Hepatocyte (in vitro differentiated cells): ENCODE measurements at regions not wholly inside any gene's neighbourhood (a gene's known extent, or its start where the extent isn't known, plus 50 kb on each side); places are given as distances from the start of the nearest gene placed in this dataset.

Experiments
- EZH2 ChIP-seq: fragments of 200-600 bp; sonication (generic); IDR thresholded peaks from 2 replicates; pipeline ENCODE4 v1.6.1; 2016; ENCODE audit warnings: antibody characterized with exemption, mild to moderate bottlenecking, borderline replicate concordance
- TF ChIP-seq, protein P1 (sequence below): fragments of 200-600 bp; sonication (generic); IDR thresholded peaks from 2 replicates; pipeline ENCODE4 v1.5.1; 2016; ENCODE audit warnings: antibody characterized with exemption, mild to moderate bottlenecking; ENCODE audit not compliant: poor library complexity

DNA sequence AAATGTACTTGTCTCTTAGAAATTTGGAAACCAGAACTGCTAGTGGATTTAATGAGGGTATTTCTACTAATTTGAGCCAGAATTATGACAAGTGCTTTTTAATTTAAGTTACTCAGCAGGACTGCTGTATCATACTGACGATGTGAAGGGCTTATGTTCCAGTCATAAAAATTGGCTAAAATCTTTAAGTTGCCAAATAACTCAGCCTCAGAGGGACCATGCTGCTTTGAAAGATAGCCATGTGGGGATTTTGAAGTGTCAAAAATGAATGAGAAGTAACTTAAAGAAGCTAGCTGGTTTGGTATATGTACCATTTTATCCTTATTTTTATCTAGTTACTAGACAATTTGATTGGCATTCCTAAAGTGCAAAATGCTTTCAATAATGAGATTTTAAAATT lies 545.0 kb downstream of the DIPK2A start:
- no peak for TF ChIP-seq EZH2
- TF ChIP-seq, protein P1, sequence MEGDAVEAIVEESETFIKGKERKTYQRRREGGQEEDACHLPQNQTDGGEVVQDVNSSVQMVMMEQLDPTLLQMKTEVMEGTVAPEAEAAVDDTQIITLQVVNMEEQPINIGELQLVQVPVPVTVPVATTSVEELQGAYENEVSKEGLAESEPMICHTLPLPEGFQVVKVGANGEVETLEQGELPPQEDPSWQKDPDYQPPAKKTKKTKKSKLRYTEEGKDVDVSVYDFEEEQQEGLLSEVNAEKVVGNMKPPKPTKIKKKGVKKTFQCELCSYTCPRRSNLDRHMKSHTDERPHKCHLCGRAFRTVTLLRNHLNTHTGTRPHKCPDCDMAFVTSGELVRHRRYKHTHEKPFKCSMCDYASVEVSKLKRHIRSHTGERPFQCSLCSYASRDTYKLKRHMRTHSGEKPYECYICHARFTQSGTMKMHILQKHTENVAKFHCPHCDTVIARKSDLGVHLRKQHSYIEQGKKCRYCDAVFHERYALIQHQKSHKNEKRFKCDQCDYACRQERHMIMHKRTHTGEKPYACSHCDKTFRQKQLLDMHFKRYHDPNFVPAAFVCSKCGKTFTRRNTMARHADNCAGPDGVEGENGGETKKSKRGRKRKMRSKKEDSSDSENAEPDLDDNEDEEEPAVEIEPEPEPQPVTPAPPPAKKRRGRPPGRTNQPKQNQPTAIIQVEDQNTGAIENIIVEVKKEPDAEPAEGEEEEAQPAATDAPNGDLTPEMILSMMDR, result no peak
